SK-N-SH (cell line): ENCODE measurements at regions not wholly inside any gene's neighbourhood (a gene's known extent, or its start where the extent isn't known, plus 50 kb on each side); places are given as distances from the start of the nearest gene placed in this dataset.

Experiments
- CTCF ChIA-PET: fragments of 300-600, 350-600 bp; formaldehyde crosslinking; extraction: SDS; loops from one replicate; lab custom pipeline; 2021; lab: Yijun Ruan, JAX
- POLR2A ChIA-PET: fragments of 350-600 bp; sonication (Branson Sonifier 250); formaldehyde crosslinking; extraction: SDS; loops from one replicate; lab custom pipeline; 2020; ENCODE audit warnings: antibody characterized with exemption, inconsistent platforms; lab: Yijun Ruan, JAX
- DNase-seq: peaks from one replicate; pipeline ENCODE4 v3.0.0; 2012
- H2AFZ ChIP-seq: fragments of 200-600 bp; sonication (generic); 2 replicates; pipeline ENCODE4 v1.8.1; 2016; ENCODE audit warnings: antibody characterized with exemption, mild to moderate bottlenecking, low read depth
- H3F3A ChIP-seq: fragments of 200-600 bp; sonication (generic); replicated peaks from 2 replicates; pipeline ENCODE3; 2016; ENCODE audit warnings: antibody characterized with exemption, mild to moderate bottlenecking; ENCODE audit not compliant: insufficient read depth
- H3K27ac ChIP-seq, 2 experiments: fragments of 200-500 bp in 1 of 2; fragments of 200-600 bp in 1 of 2; sonication (Bioruptor generic) in 1 of 2; sonication (generic), shearing (Covaris generic) in 1 of 2; 2 replicates each; pipeline versions ENCODE4 v1.5.1 to v1.6.1; 2014 to 2016; ENCODE audit warnings: low read depth in 2 of 2, inconsistent platforms in 1 of 2, low read length in 1 of 2, mild to moderate bottlenecking in 1 of 2, mixed read lengths in 1 of 2
- H3K27me3 ChIP-seq: fragments of 200-600 bp; sonication (generic), shearing (Covaris generic); 2 replicates; pipeline ENCODE4 v1.6.1; 2016; ENCODE audit warnings: mixed run types; ENCODE audit not compliant: insufficient read depth
- H3K36me3 ChIP-seq, 2 experiments: fragments of 200-500 bp in 1 of 2; fragments of 200-600 bp in 1 of 2; sonication (Bioruptor generic) in 1 of 2; sonication (generic) in 1 of 2; replicated peaks in 1 of 2; 2 replicates each; pipeline versions ENCODE3 to v1.5.1; 2014 to 2016; ENCODE audit warnings: low read length in 1 of 2, mild to moderate bottlenecking in 1 of 2; ENCODE audit not compliant: insufficient read depth in 2 of 2, control insufficient read depth in 1 of 2
- H3K4me1 ChIP-seq, 2 experiments: fragments of 200-500 bp in 1 of 2; fragments of 200-600 bp in 1 of 2; sonication (Bioruptor generic) in 1 of 2; sonication (generic), shearing (Covaris generic) in 1 of 2; 2 replicates each; pipeline versions ENCODE4 v1.5.1 to v1.6.1; 2014 to 2016; ENCODE audit warnings: low read depth in 1 of 2, low read length in 1 of 2, mixed run types in 1 of 2; ENCODE audit not compliant: insufficient read depth in 2 of 2, control insufficient read depth in 1 of 2
- H3K4me2 ChIP-seq: fragments of 200-600 bp; sonication (generic), shearing (Covaris generic); 2 replicates; pipeline ENCODE4 v1.6.1; 2017; ENCODE audit warnings: mixed run types
- H3K4me3 ChIP-seq, 2 experiments: fragments of 200-500 bp in 1 of 2; fragments of 200-600 bp in 1 of 2; sonication (Bioruptor generic) in 1 of 2; sonication (generic), shearing (Covaris generic) in 1 of 2; 2 replicates each; pipeline versions ENCODE4 v1.5.1 to v1.8.1; 2014 to 2016; ENCODE audit warnings: low read depth in 2 of 2, inconsistent platforms in 1 of 2, low read length in 1 of 2, mild to moderate bottlenecking in 1 of 2, mixed read lengths in 1 of 2, moderate library complexity in 1 of 2
- H3K79me2 ChIP-seq: fragments of 200-600 bp; sonication (generic); 2 replicates; pipeline ENCODE4 v1.8.1; 2017; ENCODE audit warnings: mild to moderate bottlenecking; ENCODE audit not compliant: insufficient read depth
- H3K9ac ChIP-seq: fragments of 200-600 bp; sonication (generic); 2 replicates; pipeline ENCODE4 v1.6.1; 2017; ENCODE audit warnings: mixed run types
- H3K9me2 ChIP-seq: fragments of 200-600 bp; sonication (generic); 2 replicates; pipeline ENCODE4 v1.6.1; 2017; ENCODE audit warnings: mixed run types
- H3K9me3 ChIP-seq: fragments of 200-600 bp; sonication (generic); 2 replicates; pipeline ENCODE4 v1.6.1; 2017; ENCODE audit warnings: mixed run types, mild to moderate bottlenecking, moderate library complexity
- H4K20me1 ChIP-seq: fragments of 200-600 bp; sonication (generic); 2 replicates; pipeline ENCODE4 v1.6.1; 2017; ENCODE audit warnings: mild to moderate bottlenecking, mixed run types; ENCODE audit not compliant: insufficient read depth
- CHD2 ChIP-seq: fragments of 150-350 bp; IDR thresholded peaks from 2 replicates; pipeline ENCODE4 v1.6.1; 2018; ENCODE audit warnings: low read length; ENCODE audit not compliant: partially characterized antibody
- ELF1 ChIP-seq: IDR thresholded peaks from 2 replicates; pipeline ENCODE4 v1.4.0; 2012
- FOXM1 ChIP-seq: IDR thresholded peaks from 2 replicates; pipeline ENCODE4 v1.4.0; 2012; ENCODE audit warnings: low read depth, mild to moderate bottlenecking
- GATA2 ChIP-seq: sonication (generic); formaldehyde crosslinking; IDR thresholded peaks from 2 replicates; pipeline ENCODE4 v1.5.0; 2020; ENCODE audit warnings: mild to moderate bottlenecking, missing genetic modification reagents
- MEF2A ChIP-seq: IDR thresholded peaks from 2 replicates; pipeline ENCODE4 v1.4.0; 2012; ENCODE audit warnings: low read depth, borderline replicate concordance
- NFIC ChIP-seq: IDR thresholded peaks from 2 replicates; pipeline ENCODE4 v1.4.0; 2012; ENCODE audit warnings: borderline replicate concordance
- NRF1 ChIP-seq: IDR thresholded peaks from 2 replicates; pipeline ENCODE4 v1.6.1; 2012; ENCODE audit warnings: low read depth, mild to moderate bottlenecking, low read length
- RAD21 ChIP-seq: IDR thresholded peaks from 2 replicates; pipeline ENCODE4 v1.6.1; 2012; ENCODE audit warnings: mild to moderate bottlenecking, low read length
- RCOR1 ChIP-seq: fragments of 150-350 bp; IDR thresholded peaks from 2 replicates; pipeline ENCODE4 v1.6.1; 2017; ENCODE audit warnings: antibody characterized with exemption, low read length
- RXRA ChIP-seq: IDR thresholded peaks from 2 replicates; pipeline ENCODE4 v1.4.0; 2012; ENCODE audit warnings: low read depth, mild to moderate bottlenecking, borderline replicate concordance
- TCF12 ChIP-seq: IDR thresholded peaks from 2 replicates; pipeline ENCODE4 v1.4.0; 2012
- TEAD4 ChIP-seq: IDR thresholded peaks from 2 replicates; pipeline ENCODE4 v1.4.0; 2012; ENCODE audit warnings: mild to moderate bottlenecking, borderline replicate concordance; ENCODE audit not compliant: insufficient read depth
- WGBS: methylation state at CpG from one replicate; pipeline ENCODE4 v1.1.6; 2017; ENCODE audit warnings: low lambda C conversion rate; 5-methylcytosine and 5-hydroxymethylcytosine counted together
- TF ChIP-seq, protein P1 (sequence below): IDR thresholded peaks from 2 replicates; pipeline ENCODE4 v1.6.1; 2012; ENCODE audit warnings: mild to moderate bottlenecking, low read depth, low read length, moderate library complexity
- TF ChIP-seq, protein P2 (sequence below): IDR thresholded peaks from 2 replicates; pipeline ENCODE4 v1.4.0; 2012; ENCODE audit warnings: low read depth, borderline replicate concordance
- TF ChIP-seq, protein P3 (sequence below): fragments of 150-350 bp; IDR thresholded peaks from 2 replicates; pipeline ENCODE4 v1.6.1; 2016; ENCODE audit warnings: mild to moderate bottlenecking, low read depth, low read length

DNA sequence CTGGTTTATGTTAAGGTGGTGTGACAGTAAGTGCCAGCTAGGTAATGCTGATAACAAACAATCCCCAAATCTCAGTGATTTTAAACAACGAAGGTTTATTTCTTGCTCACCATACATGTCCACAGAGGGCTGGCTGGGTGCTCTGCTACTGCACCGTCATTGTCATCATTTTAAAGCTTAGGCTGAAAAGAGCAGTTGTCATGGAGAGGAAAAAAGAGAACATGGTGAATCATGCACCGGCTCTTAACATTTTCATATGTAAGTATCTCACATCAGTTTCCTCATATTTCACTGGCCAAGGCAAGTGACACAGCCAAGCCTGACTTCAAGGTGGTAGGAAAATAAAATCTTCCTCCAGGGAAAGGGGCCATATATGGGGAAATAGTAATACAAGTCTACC is 746.9 kb downstream of the SORCS3 start:
- Histone ChIP-seq H3K9ac (no peak overlapping the region), H3K4me1 (no peaks in the 10 kb centered on the region), H3K27ac (no peak overlapping the region), H3K79me2 (no peaks in the 10 kb centered on the region), H4K20me1 (no peaks in the 10 kb centered on the region), H3K36me3 (no peaks in the 10 kb centered on the region), H3F3A (no peaks in the 10 kb centered on the region), H3K27me3 (no peaks in the 10 kb centered on the region), H3K4me2 (no peak overlapping the region), H3K4me3 (no peak overlapping the region), H2AFZ (no peak overlapping the region), H3K9me3 (no peaks in the 10 kb centered on the region; the same call in 1 of the 2 replicates), H3K9me2 (no peaks in the 10 kb centered on the region)
- POLR2A ChIA-PET, result no interaction called here
- WGBS, result 14% methylated on average over 3 of the region's 3 CpGs
- CTCF ChIA-PET, result no interaction called here
- no peak for DNase-seq
- no peak for TF ChIP-seq TCF12
- TF ChIP-seq RAD21, result no peak

DNA sequence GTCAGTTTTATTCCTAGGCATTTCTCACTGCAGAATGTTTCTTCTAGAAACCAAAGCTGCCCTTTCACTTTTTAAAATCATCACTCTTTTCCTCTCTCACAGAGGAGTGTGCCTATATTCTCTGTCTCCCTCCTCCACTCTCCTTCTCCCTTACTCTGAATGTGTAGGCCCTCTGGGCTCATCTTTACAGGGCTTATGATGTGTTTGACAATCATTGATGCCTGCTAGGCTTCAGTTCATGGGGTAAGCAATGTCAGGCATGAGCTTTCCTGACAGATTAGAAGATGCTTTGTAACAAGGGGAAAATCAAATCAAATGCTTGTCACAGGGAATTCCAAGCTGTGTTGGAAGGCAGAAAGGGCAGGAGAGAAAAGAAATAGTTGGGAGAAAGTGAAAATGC is 742.9 kb downstream of the SORCS3 start:
- no peaks in the 10 kb centered on the region for H3K9me2 ChIP-seq
- no peaks in the 10 kb centered on the region for H3K36me3 ChIP-seq
- H3K4me3 ChIP-seq, result no peak overlapping the region
- no peaks in the 10 kb centered on the region for H3K27me3 ChIP-seq
- H3K9ac ChIP-seq, result no peak overlapping the region
- CTCF ChIA-PET, result no interaction called here
- H2AFZ ChIP-seq, result no peak overlapping the region
- H3K27ac ChIP-seq, result no peak overlapping the region
- no peak overlapping the region for H3K4me2 ChIP-seq
- H3F3A ChIP-seq, result no peaks in the 10 kb centered on the region
- TF ChIP-seq FOXM1 (no peak), NRF1 (no peak), NFIC (no peak), RXRA (no peak), TCF12 (no peak), GATA2 (no peak), TEAD4 (no peak), ELF1 (no peak), RCOR1 (no peak), MEF2A (no peak), CHD2 (no peak)
- TF ChIP-seq, protein P1, sequence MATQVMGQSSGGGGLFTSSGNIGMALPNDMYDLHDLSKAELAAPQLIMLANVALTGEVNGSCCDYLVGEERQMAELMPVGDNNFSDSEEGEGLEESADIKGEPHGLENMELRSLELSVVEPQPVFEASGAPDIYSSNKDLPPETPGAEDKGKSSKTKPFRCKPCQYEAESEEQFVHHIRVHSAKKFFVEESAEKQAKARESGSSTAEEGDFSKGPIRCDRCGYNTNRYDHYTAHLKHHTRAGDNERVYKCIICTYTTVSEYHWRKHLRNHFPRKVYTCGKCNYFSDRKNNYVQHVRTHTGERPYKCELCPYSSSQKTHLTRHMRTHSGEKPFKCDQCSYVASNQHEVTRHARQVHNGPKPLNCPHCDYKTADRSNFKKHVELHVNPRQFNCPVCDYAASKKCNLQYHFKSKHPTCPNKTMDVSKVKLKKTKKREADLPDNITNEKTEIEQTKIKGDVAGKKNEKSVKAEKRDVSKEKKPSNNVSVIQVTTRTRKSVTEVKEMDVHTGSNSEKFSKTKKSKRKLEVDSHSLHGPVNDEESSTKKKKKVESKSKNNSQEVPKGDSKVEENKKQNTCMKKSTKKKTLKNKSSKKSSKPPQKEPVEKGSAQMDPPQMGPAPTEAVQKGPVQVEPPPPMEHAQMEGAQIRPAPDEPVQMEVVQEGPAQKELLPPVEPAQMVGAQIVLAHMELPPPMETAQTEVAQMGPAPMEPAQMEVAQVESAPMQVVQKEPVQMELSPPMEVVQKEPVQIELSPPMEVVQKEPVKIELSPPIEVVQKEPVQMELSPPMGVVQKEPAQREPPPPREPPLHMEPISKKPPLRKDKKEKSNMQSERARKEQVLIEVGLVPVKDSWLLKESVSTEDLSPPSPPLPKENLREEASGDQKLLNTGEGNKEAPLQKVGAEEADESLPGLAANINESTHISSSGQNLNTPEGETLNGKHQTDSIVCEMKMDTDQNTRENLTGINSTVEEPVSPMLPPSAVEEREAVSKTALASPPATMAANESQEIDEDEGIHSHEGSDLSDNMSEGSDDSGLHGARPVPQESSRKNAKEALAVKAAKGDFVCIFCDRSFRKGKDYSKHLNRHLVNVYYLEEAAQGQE, result no peak
- TF ChIP-seq, protein P2, sequence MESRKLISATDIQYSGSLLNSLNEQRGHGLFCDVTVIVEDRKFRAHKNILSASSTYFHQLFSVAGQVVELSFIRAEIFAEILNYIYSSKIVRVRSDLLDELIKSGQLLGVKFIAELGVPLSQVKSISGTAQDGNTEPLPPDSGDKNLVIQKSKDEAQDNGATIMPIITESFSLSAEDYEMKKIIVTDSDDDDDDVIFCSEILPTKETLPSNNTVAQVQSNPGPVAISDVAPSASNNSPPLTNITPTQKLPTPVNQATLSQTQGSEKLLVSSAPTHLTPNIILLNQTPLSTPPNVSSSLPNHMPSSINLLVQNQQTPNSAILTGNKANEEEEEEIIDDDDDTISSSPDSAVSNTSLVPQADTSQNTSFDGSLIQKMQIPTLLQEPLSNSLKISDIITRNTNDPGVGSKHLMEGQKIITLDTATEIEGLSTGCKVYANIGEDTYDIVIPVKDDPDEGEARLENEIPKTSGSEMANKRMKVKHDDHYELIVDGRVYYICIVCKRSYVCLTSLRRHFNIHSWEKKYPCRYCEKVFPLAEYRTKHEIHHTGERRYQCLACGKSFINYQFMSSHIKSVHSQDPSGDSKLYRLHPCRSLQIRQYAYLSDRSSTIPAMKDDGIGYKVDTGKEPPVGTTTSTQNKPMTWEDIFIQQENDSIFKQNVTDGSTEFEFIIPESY, result no peak
- TF ChIP-seq, protein P3, sequence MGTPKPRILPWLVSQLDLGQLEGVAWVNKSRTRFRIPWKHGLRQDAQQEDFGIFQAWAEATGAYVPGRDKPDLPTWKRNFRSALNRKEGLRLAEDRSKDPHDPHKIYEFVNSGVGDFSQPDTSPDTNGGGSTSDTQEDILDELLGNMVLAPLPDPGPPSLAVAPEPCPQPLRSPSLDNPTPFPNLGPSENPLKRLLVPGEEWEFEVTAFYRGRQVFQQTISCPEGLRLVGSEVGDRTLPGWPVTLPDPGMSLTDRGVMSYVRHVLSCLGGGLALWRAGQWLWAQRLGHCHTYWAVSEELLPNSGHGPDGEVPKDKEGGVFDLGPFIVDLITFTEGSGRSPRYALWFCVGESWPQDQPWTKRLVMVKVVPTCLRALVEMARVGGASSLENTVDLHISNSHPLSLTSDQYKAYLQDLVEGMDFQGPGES, result no peak
- TF ChIP-seq, all 33 proteins: peak for 0
- Histone ChIP-seq H3K79me2 (no peaks in the 10 kb centered on the region), H3K9me3 (no peaks in the 10 kb centered on the region), H3K4me1 (no peaks in the 10 kb centered on the region), H4K20me1 (no peaks in the 10 kb centered on the region)
- POLR2A ChIA-PET, result interaction anchor here (0.6 kb wide), 1 partner anchor 250 kb away, joined by 5 read pairs; no protein-coding TSS in a partner anchor
- no peak for DNase-seq
